Stimulated activated naive CD8-positive, alpha-beta T cell treated with anti-CD3 and anti-CD28 coated beads, Interleukin-15, Interleukin-2, amounts not matched to agents 100 U/mL and 50 U/mL, for 24 hours (primary cell): ENCODE measurements at regions not wholly inside any gene's neighbourhood (a gene's known extent, or its start where the extent isn't known, plus 50 kb on each side); places are given as distances from the start of the nearest gene placed in this dataset.
A peak's percentile ranks its signal among the peaks of the same experiment; 100 is the strongest.
"Not testable (repeated sequence)": the region's sequence is repeated elsewhere in the genome, so short reads cannot be mapped to it uniquely, and the experiment has no call there.

Experiments used
- ATAC-seq: fragments of 150-1000 bp; cut with Tn5 transposase; one replicate; pipeline ENCODE4 v1.10.0; 2021
- DNase-seq: peaks from one replicate; pipeline ENCODE4 v3.0.0; 2021

- no peak for ATAC-seq
- no peak for DNase-seq
These were observed 182.7 kb downstream of the TBX18 start for GRCh38 chr6:84581494-84582259.

DNA sequence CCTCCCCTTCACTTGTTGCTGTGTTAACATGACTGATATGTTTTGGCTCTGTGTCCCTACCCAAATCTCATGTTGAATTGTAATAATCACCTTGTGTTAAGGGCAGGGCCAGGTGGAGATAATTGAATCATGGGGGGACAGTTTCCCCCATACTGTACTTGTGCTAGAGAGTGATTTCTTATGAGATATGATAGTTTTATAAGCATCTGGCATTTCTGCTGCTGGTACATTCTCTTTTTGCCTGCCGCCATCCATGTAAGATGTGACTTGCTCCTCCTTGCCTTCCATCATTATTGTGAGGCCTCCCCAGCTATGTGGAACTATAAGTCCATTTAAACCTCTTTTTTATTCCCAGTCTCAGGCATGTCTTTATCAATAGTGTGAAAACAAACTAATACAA is 185.0 kb downstream of the TBX18 start:
- DNase-seq, result no peak
- no peak for ATAC-seq

DNA sequence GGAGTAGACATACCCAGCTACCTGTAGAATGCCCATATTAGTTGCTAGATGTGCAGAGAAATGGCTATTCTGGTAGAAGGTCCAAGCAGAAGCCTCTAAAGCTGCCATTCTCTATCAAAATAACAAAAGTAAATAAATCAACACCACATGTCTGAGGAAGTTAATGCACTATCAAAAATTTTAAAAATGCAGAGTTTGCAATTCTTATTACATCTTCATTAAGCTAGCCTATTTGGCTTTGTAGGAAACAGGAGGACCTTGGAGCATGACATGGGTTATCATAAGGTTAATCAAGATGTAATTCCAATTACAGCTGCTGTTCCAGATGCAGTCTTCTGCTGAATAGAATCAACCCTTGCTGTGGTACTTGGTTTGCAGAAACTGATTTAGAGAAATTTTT is 188.4 kb downstream of the TBX18 start:
- DNase-seq (no peak), ATAC-seq (no peak)

GRCh38 chr6:84575264-84575663 is 189.1 kb downstream of the TBX18 start:
- DNase-seq (no peak), ATAC-seq (peak; percentile 9)

- ATAC-seq, result no peak
- DNase-seq, result no peak
These were observed 194.5 kb downstream of the TBX18 start for GRCh38 chr6:84569882-84570281.

DNA sequence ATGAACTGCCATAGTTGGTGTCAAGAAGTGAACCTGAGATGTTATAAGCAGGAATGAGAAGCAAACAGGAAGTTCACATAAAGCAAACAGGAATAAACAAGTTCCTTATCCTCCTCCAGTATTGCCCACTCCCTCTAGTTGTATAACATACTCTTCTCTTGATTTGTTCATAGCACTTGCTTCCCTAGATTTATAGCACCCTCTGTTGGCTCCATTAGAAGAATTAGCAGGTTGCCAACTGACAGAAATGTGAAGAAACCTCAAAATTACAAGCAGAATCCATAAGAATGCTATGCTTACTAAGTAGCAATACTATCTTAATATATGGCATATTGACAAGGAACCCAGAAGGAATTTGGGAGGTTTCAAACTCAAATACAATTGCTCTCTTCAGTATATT is 195.4 kb downstream of the TBX18 start:
- DNase-seq, result no peak
- no peak for ATAC-seq

DNA sequence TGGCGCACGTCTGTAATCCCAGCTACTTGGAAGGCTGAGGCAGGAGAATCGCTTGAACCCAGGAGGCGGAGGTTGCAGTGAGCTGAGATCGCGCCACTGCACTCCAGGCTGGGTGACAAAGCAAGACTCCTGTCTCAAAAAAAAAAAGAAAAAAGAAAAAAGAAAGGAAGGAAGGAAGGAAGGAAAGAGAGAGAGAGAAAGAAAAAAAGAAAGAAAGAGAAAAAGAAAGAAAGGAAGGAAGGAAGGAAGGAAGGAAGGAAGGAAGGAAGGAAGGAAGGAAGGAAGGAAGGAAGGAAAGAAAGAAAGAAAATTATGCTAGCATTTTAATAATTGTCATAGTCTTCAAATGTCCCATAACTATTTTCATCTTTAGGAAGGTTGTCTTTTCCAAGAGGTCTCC is 198.7 kb downstream of the TBX18 start:
- ATAC-seq, DNase-seq: not testable (repeated sequence)

GRCh38 chr6:84560436-84561390 is 203.7 kb downstream of the TBX18 start:
- ATAC-seq (no peak), DNase-seq (no peak)

DNA sequence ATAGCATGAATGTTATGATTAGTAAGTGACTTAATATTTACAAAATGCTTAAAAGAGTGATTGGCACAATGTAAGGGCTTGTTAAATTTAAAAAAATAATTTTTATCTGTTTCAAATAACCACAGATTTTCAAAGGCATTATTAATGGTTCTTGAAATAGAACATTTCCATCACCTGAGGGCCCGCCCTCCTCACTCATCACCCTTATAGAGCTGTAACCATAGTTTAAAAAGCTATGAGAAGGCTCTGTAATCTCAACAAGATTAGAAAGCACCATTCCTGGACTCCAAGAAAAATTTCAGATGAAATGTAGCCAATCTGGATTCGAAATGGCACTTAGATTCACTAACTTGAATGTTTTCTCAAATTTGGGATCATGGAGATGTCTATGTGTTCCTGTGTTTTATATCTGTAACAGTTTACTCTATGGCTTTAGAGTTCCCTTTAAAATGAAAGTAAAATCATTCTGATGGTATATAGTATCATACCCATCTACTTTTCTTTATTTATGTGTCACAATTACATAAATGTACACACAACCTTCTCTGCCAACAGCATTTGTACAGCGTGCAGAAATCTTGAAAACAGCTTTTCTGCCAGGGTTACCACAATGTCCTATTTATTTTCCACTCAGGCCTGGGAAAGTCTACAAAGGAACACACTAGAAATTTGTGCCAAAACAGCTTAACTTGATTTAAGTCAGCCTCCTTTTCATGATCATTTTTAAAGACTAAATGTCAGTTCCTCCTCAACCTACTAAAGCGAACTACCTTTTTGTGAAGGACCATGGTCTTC is 207.7 kb downstream of the TBX18 start:
- DNase-seq (no peak), ATAC-seq (no peak)

DNA sequence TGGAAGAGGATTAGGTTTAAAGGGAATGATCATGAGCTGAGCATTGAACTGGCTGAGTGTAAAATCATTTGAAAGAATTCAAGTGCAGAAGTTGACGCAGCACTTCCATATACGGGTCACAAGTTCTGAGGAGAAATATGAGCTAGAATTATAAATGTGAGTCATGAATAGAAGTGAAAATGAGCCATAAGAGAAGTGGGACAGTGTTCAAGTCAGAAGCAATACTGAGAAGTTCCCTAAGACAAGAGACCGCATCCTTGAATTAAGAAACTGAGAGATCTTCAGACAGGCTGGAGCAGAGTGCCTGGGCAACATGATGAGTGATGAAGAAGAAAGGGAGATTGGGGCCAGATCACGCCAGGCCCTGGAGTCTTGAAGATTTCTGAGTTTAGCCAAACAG is 209.7 kb downstream of the TBX18 start:
- no peak for ATAC-seq
- DNase-seq, result no peak

GRCh38 chr6:84554074-84554473 is 210.3 kb downstream of the TBX18 start:
- no peak for ATAC-seq
- DNase-seq, result no peak

GRCh38 chr6:84553527-84553926 is 210.9 kb downstream of the TBX18 start:
- ATAC-seq, result no peak

DNA sequence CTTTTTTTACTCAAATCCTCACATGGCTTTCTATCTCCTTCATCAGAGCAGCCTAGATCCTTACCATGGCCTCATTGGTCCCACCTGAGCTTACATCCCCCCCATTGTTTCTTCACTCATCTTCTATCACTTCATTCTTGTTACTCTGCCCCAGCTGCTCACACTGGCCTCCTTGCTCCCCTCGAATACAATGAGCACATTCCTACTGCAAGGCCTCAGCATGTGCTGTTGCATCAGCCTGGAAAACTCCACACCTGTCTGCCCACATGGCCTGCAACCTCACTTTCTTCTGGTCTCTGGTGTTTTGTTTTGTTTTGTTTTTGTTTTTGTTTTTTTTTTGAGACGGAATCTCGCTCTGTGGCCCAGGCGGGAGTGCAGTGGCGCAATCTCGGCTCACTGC is 212.6 kb downstream of the TBX18 start:
- DNase-seq (no peak), ATAC-seq (no peak)

More at GRCh38 chr6:84553527-84553926, 210.9 kb downstream of the TBX18 start:
- DNase-seq, result no peak

DNA sequence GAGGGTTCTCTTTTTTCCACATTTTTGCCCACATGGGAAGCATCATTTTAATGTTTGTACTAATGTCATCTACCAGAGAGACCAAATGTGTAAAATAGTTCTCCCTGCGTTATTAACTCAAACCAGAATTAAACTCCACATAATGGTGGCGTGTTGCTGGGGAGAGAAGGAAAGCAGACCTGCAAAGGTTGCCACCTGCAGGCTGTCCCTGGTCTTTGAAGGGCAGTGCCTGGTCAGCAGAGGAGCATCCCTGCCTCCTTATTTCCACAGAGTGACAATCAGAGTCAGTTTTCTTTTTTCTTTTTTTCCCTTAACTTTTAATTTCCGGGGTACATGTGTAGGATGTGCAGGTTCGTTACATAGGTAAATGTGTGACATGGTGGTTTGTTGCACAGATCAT is 214.5 kb downstream of the TBX18 start:
- no peak for DNase-seq
- ATAC-seq, result no peak

GRCh38 chr6:84547341-84547801 is 217.0 kb downstream of the TBX18 start:
- ATAC-seq, result no peak
- no peak for DNase-seq

GRCh38 chr6:84546427-84546914 is 217.9 kb downstream of the TBX18 start:
- no peak for ATAC-seq
- no peak for DNase-seq

DNA sequence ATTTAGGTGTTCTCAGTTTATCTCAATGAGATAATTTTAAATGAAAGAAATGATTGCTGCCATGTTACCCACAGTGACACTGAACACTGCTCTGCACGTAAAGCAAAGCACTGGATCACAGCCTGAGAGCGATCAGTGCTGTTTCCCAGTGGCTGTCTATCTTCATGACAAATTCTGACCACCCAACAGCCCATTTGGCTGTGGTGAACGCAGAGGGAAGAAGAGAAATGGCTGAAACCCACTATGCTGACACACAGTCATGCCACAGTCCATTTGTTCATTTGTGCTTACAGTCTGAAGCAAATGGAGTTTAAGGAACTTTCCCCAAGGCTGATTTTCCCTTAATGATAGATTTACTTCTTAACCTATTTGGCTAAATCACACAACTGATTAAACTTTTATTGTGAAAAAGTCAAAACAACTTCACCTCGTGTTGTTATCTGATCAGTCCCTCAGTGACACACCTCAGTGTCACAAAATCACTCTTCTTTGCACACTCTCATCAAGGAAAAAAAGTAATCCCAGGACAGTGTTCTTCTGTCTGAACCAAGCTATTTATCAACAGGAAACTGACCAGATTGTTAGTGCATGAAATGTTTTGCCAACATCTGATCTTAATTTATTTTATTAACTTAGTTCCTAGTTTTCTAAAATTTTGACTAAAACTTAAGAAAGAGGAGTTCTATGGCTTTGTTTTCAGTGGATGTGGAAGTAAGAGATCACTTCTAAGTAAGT is 225.1 kb downstream of the TBX18 start:
- no peak for ATAC-seq
- no peak for DNase-seq

DNA sequence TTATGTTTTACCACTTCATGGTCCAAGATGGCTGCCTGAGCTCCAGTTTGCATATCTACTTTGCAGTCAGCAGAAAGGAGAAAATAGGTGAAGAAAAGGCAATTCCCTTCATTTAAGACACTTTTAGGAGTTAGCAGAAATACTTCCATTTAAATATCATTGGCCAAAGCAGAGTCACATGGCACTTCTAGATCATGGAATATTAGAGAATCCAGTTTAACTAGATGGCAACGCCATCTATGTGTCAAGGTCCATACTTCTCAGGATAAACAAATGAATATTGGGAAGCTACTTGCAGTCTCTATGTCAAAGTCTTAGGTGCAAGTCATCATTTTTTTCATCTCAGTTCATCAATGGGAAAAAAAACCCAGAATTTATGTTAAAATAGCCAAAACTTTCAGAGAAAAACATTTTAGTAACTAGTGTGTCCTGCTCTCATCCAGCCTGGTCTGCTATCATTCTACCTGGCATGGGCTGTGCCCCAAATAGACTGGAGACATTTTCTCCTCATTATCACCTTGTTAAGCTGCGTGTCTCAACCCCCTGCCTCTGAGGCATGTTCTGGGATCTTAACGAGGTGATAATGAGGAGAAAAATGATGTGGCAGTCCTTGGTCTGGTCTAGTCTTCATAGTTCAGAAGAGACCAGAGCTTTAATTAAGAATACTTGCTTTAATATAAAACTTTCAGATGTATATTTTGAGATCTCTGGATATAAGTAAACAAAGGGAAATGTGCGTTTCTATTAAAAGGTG is 227.3 kb downstream of the TBX18 start:
- no peak for ATAC-seq
- DNase-seq, result no peak

GRCh38 chr6:84528201-84528600 is 236.2 kb downstream of the TBX18 start:
- ATAC-seq, result no peak
- no peak for DNase-seq

GRCh38 chr6:84526631-84527030 is 237.8 kb downstream of the TBX18 start:
- no peak for ATAC-seq
- DNase-seq, result no peak

GRCh38 chr6:84525907-84526306 is 238.5 kb downstream of the TBX18 start:
- DNase-seq, result no peak
- ATAC-seq, result no peak
